HT-29 (cell line): ENCODE measurements at regions not wholly inside any gene's neighbourhood (a gene's known extent, or its start where the extent isn't known, plus 50 kb on each side); places are given as distances from the start of the nearest gene placed in this dataset.
"Not testable (repeated sequence)": the region's sequence is repeated elsewhere in the genome, so short reads cannot be mapped to it uniquely, and the experiment has no call there.

Experiments used
- DNase-seq: peaks from one replicate; pipeline ENCODE4 v3.0.0-alpha.2; 2015; ENCODE audit warnings: low spot score

GRCh38 chr20:5453316-5453715, 136.6 kb upstream of the PROKR2 start:
- not testable (repeated sequence) for DNase-seq

DNA sequence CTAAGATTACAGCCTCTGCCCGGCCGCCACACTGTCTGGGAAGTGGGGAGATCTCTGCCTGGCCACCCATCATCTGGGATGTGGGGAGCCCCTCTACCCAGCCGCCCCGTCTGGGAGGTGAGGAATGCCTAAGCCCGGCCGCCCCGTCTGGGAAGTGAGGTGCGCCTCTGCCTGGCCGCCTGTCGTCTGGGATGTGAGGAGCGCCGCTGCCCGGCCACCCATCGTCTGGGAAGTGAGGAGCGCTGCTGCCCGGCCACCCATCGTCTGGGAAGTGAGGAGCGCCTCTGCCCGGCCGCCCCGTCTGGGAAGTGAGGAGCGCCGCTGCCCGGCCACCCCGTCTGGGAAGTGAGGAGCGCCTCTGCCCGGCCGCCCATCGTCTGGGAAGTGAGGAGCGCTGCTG, 135.9 kb upstream of the PROKR2 start:
- DNase-seq = not testable (repeated sequence)

DNA sequence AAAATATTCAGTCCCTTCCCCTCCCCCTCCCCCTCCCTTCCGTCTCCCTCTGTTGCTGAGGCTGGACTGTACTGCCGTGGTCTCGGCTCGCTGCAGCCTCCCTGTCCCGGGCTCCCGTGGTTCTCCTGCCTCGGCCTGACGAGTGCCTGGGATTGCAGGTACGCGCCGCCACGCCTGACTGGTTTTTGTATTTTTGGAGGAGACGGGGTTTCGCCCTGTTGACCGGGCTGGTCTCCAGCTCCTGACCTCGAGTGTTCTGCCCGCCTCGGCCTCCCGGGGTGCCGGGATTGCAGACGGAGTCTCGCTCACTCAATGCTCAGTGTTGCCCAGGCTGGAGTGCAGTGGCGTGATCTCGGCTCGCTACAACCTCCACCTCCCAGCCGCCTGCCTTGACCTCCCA, 135.5 kb upstream of the PROKR2 start:
- DNase-seq = not testable (repeated sequence)

GRCh38 chr20:5451643-5452210, 135.0 kb upstream of the PROKR2 start:
- no peak for DNase-seq

DNA sequence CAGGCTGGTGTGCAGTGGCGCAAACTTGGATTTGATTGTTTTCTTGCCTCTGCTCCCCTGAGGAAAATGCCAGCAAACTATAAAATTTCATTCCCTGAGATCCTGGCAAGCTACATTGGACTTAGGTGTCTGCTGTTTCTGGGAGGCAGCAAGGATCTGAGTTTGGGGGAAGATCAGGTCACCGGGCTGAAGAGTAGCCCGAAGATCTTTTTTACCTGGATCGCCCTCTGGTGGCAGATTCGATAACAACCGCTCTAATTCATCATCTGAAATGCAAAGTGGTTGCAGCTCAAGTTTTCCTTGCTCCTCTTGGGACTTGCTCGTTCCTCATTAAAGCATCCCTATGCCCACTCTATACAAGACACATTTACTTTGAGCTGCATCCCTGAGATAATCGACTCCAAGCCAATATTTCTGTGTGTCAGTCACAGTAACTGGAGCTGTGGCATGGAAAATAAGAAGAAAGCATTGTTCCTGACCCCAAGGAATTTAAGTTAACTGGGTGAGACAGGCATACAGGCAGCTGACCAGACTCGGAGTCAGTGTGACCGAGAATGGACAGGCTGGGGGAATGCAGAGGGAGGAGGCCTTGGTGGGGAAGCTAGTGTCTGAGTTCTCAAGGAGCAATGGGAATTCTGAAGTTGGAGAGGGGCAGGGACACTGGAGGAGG, 131.8 kb upstream of the PROKR2 start:
- peak; percentile 80 for DNase-seq

GRCh38 chr20:5447188-5447587, 130.4 kb upstream of the PROKR2 start:
- DNase-seq = no peak

- no peak for DNase-seq
Observed at GRCh38 chr20:5445611-5446010, 128.9 kb upstream of the PROKR2 start.

DNA sequence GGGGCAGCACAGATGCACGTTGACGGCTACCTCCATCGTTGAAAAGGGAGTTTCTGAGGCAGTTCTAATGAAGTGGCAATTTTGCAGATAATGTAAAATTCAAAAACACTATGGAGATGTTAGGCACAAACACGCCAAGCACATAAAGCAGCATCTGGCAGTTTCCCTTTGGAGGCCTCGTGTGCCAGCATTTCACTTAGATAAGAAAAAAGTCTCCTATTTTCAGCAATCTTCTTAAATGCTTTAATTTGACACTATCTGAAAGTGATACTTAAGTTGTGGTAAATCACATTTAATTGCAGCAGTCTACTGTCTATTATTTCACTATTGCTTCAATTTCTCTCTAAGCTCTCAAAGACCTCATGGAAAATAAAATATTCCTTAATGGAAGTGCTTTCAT, 125.3 kb upstream of the PROKR2 start:
- DNase-seq = no peak

- no peak for DNase-seq
Observed at GRCh38 chr20:5434116-5434515, 117.4 kb upstream of the PROKR2 start.

DNA sequence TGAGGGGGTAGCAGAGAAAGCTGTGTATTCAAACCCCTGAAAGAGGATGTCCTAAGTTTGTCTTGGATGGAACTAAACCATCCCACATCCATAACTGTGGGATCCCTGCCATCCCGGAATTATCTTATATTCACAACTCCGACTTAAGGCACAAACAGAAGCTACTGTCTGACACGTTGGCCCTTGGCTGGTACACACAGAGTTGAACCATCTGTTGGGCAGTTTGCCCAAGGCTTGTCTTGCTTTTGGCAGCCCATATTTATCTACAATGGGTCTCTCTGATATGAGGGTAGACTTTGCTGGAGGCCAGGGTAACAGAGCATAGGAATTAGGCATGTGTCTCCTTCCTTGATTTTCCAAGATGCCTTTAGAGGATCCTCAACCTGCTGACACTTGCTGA, 116.6 kb upstream of the PROKR2 start:
- no peak for DNase-seq

DNA sequence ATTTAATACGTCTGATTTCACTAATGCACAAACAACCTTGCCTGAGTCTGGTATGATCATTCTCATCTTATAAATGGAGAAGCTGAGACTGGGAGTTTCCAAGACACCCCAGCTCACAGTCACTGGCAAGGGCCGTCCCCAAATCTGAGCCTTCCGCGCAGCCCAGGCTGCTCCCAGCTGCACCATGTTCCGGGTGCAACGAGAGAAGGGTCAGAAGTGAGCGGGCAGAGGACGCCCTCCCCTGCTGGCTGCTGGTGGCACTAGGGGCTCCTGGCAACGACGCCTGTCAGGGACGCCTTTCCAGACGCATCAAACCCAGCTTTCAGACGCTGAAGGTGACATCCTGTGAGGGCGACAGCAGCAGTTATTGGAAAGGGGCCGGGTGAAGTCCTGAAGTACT, 115.3 kb upstream of the PROKR2 start:
- no peak for DNase-seq

DNA sequence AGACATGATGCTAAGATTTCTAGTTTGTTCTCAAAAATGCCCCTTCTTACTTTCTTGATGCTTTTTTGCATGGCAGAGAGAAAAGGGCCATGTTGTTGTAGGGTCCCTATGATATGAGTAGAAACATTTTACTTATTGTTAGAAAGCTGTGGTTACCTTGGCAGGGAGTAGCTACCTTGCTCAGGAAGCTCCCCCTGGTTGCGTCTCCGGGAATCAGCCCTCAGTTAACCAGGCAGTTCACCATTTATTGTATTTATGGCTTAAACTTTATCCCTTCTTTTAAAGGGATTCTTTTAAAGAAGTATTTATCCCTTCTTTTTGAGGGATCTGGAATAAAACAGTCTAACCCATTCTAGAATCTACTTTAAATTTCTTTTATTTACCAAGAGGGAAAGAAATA, 113.9 kb upstream of the PROKR2 start:
- no peak for DNase-seq

DNA sequence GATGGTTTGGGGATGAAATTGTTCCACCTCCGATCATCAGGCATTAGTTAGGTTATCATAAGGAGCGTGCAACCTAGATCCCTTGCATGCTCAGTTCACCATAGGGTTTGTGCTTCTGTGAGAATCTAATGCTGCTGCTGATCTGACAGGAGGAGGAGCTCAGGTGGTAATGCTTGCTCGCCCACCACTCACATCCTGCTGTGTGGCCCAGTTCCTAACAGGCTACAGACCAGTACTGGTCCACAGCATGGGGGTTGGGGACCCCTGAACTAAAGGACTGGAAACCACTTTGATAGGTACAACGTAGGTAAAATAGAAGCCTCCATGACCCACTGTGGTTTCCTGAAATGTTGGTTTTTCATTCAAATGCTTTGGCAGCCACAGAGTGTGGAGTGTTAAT, 109.3 kb upstream of the PROKR2 start:
- no peak for DNase-seq

GRCh38 chr20:5416086-5416485, 99.3 kb upstream of the PROKR2 start:
- DNase-seq = no peak

- DNase-seq = no peak
Observed at GRCh38 chr20:5413394-5413793, 96.6 kb upstream of the PROKR2 start.

- no peak for DNase-seq
Observed at GRCh38 chr20:5410470-5410869, 93.7 kb upstream of the PROKR2 start.

DNA sequence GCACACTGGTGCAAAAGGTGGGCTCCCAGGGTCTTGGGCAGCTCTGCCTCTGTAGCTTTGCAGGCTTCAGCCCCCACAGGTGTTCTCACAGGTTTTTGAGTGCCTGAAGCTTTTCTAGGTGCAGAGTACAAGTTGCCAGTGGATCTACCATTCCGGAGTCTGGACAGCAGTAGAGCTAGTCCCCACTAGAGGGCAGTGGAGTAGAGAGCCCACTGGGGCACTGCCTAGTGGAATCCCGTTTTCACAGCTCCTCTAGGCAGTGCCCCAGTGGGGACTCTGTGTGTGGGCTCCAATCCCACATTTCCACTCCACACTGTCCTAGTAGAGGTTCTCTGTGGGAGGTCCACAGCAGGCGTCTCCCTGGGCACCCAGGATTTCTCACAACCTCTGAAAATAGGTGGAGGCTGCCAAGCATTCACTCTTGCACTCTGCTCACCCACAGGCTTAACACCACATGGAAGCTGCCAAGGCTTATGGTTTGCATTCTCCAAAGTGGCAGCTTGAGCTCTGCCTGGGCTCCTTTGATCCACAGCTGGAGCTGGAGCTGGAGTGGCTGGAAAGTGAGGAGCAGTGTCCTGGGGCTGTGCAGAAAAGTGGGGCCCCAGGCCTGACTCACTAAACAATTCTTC, 86.3 kb upstream of the PROKR2 start:
- peak; percentile 67 for DNase-seq

DNA sequence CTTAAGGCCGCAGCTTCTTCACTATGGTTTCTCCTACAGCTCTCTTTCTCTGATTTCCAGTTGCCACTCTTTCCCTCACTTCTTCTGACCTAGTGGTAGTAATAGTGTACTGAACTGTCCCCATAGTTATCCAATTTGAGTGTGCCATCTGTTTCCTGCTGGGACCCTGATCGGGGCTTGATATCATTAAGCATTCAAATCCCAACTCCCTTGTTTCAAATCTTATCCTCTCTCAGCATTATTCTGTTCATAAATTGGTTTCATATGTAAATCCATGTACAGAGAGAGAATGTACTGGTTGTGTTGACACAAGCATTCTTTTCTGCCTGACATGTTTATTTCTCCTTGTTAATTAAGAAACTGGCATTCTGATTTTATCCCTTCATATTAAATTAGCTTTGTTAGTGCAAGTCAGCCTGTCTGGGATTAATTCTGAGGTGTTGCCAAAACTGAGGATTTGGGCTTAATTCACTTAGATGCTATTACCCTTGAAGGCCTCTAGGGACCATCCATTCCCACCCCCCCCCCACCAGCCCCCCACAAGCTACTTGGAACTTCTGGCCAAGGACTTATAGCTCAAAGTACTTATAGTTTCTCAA, 84.6 kb upstream of the PROKR2 start:
- no peak for DNase-seq

- peak; percentile 26 for DNase-seq
Observed at GRCh38 chr20:5400164-5400762, 83.5 kb upstream of the PROKR2 start.

- DNase-seq = no peak
Observed at GRCh38 chr20:5397393-5397792, 80.6 kb upstream of the PROKR2 start.

- DNase-seq = no peak
Observed at GRCh38 chr20:5395932-5396727, 79.4 kb upstream of the PROKR2 start.
